H9 (cell line): ENCODE measurements at regions not wholly inside any gene's neighbourhood (a gene's known extent, or its start where the extent isn't known, plus 50 kb on each side); places are given as distances from the start of the nearest gene placed in this dataset.

ENCODE experiments used
- DNase-seq: peaks from one replicate; pipeline ENCODE4 v3.0.0-alpha.2; 2017
- H2AFZ ChIP-seq: one replicate; pipeline ENCODE4 v1.6.1; 2013; ENCODE audit warnings: mild to moderate bottlenecking, low read length, control low read depth, moderate library complexity
- H2AK5ac ChIP-seq: 2 replicates; pipeline ENCODE4 v1.6.1; 2013; ENCODE audit warnings: low read length, control low read depth, mixed read lengths; ENCODE audit not compliant: insufficient read length
- H2BK120ac ChIP-seq: one replicate; pipeline ENCODE4 v1.6.1; 2013; ENCODE audit warnings: low read depth, mild to moderate bottlenecking, low read length, control low read depth, inconsistent platforms; ENCODE audit not compliant: poor library complexity, severe bottlenecking
- H2BK12ac ChIP-seq: 2 replicates; pipeline ENCODE4 v1.6.1; 2013; ENCODE audit warnings: low read length, control low read depth, mixed read lengths, low read depth; ENCODE audit not compliant: insufficient read length
- H2BK15ac ChIP-seq: 2 replicates; pipeline ENCODE4 v1.6.1; 2013; ENCODE audit warnings: low read depth, low read length, control low read depth
- H2BK20ac ChIP-seq: one replicate; pipeline ENCODE4 v1.6.1; 2013; ENCODE audit warnings: low read depth, mild to moderate bottlenecking, low read length, control low read depth, inconsistent platforms; ENCODE audit not compliant: poor library complexity, severe bottlenecking
- H2BK5ac ChIP-seq: 2 replicates; pipeline ENCODE4 v1.6.1; 2013; ENCODE audit warnings: low read length, control low read depth, mixed read lengths; ENCODE audit not compliant: insufficient read length
- H3K14ac ChIP-seq: 2 replicates; pipeline ENCODE4 v1.6.1; 2013; ENCODE audit warnings: low read length, control low read depth; ENCODE audit not compliant: insufficient read depth
- H3K18ac ChIP-seq: 2 replicates; pipeline ENCODE4 v1.6.1; 2013; ENCODE audit warnings: low read depth, mild to moderate bottlenecking, mixed read lengths, low read length, control low read depth; ENCODE audit not compliant: insufficient read length
- H3K23ac ChIP-seq: 2 replicates; pipeline ENCODE4 v1.6.1; 2013; ENCODE audit warnings: low read length, control low read depth, mixed read lengths, low read depth; ENCODE audit not compliant: insufficient read length
- H3K23me2 ChIP-seq: 2 replicates; pipeline ENCODE4 v1.6.1; 2013; ENCODE audit warnings: low read depth, mild to moderate bottlenecking, mixed read lengths, low read length, control low read depth; ENCODE audit not compliant: insufficient read length, poor library complexity, severe bottlenecking
- H3K27ac ChIP-seq: 2 replicates; pipeline ENCODE4 v1.5.1; 2013; ENCODE audit warnings: low read length, control low read depth, mixed read lengths, low read depth; ENCODE audit not compliant: insufficient read length
- H3K27me3 ChIP-seq: 2 replicates; pipeline ENCODE4 v1.6.1; 2013; ENCODE audit warnings: low read length, control low read depth, inconsistent platforms; ENCODE audit not compliant: insufficient read depth
- H3K4ac ChIP-seq: 2 replicates; pipeline ENCODE4 v1.6.1; 2013; ENCODE audit warnings: low read depth, mild to moderate bottlenecking, control low read depth, inconsistent platforms, low read length, moderate library complexity
- H3K4me1 ChIP-seq: 2 replicates; pipeline ENCODE4 v1.6.1; 2013; ENCODE audit warnings: low read length, control low read depth, inconsistent platforms; ENCODE audit not compliant: insufficient read depth
- H3K4me2 ChIP-seq: 2 replicates; pipeline ENCODE4 v1.6.1; 2013; ENCODE audit warnings: low read length, control low read depth, mixed read lengths; ENCODE audit not compliant: insufficient read length, insufficient read depth
- H3K56ac ChIP-seq: 2 replicates; pipeline ENCODE4 v1.6.1; 2013; ENCODE audit warnings: low read depth, mild to moderate bottlenecking, mixed read lengths, low read length, control low read depth; ENCODE audit not compliant: insufficient read length
- H3K79me1 ChIP-seq: 2 replicates; pipeline ENCODE4 v1.6.1; 2013; ENCODE audit warnings: low read depth, mild to moderate bottlenecking, moderate library complexity, low read length, control low read depth, inconsistent platforms; ENCODE audit not compliant: insufficient read depth, poor library complexity, severe bottlenecking
- H3K79me2 ChIP-seq: 2 replicates; pipeline ENCODE4 v1.6.1; 2013; ENCODE audit warnings: low read length, control low read depth, inconsistent platforms; ENCODE audit not compliant: insufficient read depth
- H3K9ac ChIP-seq: 2 replicates; pipeline ENCODE4 v1.6.1; 2013; ENCODE audit warnings: low read length, control low read depth, mixed read lengths; ENCODE audit not compliant: insufficient read length; ENCODE audit errors: extremely low read depth
- H3K9me3 ChIP-seq: one replicate; pipeline ENCODE4 v1.6.1; 2013; ENCODE audit warnings: low read depth, low read length, inconsistent platforms; ENCODE audit not compliant: control insufficient read depth
- H3T11ph ChIP-seq: one replicate; pipeline ENCODE4 v1.6.1; 2013; ENCODE audit warnings: mild to moderate bottlenecking, low read length, control low read depth, inconsistent platforms
- H4K20me1 ChIP-seq: one replicate; pipeline ENCODE4 v1.6.1; 2013; ENCODE audit not compliant: control insufficient read depth, insufficient read length, insufficient read depth
- H4K5ac ChIP-seq: 2 replicates; pipeline ENCODE4 v1.6.1; 2013; ENCODE audit warnings: low read depth, mild to moderate bottlenecking, mixed read lengths, low read length, control low read depth; ENCODE audit not compliant: insufficient read length
- H4K8ac ChIP-seq: replicated peaks from 2 replicates; pipeline ENCODE4 v1.6.1; 2013; ENCODE audit warnings: low read length, control low read depth, mixed read lengths, low read depth; ENCODE audit not compliant: insufficient read length
- H4K91ac ChIP-seq: 2 replicates; pipeline ENCODE4 v1.6.1; 2013; ENCODE audit warnings: low read depth, mild to moderate bottlenecking, moderate library complexity, mixed read lengths, low read length, control low read depth; ENCODE audit not compliant: insufficient read length
- H3K27ac Mint-ChIP-seq, 3 experiments: 2 replicates in 2 of 3; 3 replicates in 1 of 3; pipeline ENCODE4 v1.8.0; 2020 to 2021; ENCODE audit warnings: mixed read lengths in 3 of 3, mild to moderate bottlenecking in 1 of 3, moderate library complexity in 1 of 3
- H3K27me3 Mint-ChIP-seq: 2 replicates; pipeline ENCODE4 v1.8.0; 2021; ENCODE audit warnings: low read depth, mild to moderate bottlenecking, moderate library complexity, mixed read lengths
- H3K36me3 Mint-ChIP-seq, 3 experiments: 2 replicates in 2 of 3; 3 replicates in 1 of 3; pipeline ENCODE4 v1.8.0; 2020 to 2021; ENCODE audit warnings: low read depth in 3 of 3, mixed read lengths in 3 of 3; ENCODE audit not compliant: insufficient read depth in 1 of 3
- H3K4me1 Mint-ChIP-seq, 2 experiments: 2 replicates each; pipeline ENCODE4 v1.8.0; 2020; ENCODE audit warnings: mixed read lengths in 2 of 2
- H3K4me3 Mint-ChIP-seq, 2 experiments: 2 replicates in 1 of 2; 3 replicates in 1 of 2; pipeline ENCODE4 v1.8.0; 2020 to 2021; ENCODE audit warnings: mild to moderate bottlenecking in 2 of 2, mixed read lengths in 2 of 2, moderate library complexity in 1 of 2
- H3K9me3 Mint-ChIP-seq, 2 experiments: 2 replicates in 1 of 2; 3 replicates in 1 of 2; pipeline ENCODE4 v1.8.0; 2020; ENCODE audit warnings: mild to moderate bottlenecking in 2 of 2, mixed read lengths in 2 of 2, moderate library complexity in 1 of 2
- WGBS: extraction: QIAGEN DNeasy Blood & Tissue Kit; methylation state at CpG from one replicate; pipeline ENCODE4 v1.1.7; 2013; ENCODE audit warnings: missing lambda C conversion rate, low lambda C conversion rate, mixed read lengths; ENCODE audit not compliant: insufficient read length; ENCODE audit errors: extremely low coverage; 5-methylcytosine and 5-hydroxymethylcytosine counted together
- TF ChIP-seq, protein P1 (sequence below): fragments of 200-600 bp; sonication (generic); conservative IDR thresholded peaks from 3 replicates; pipeline ENCODE4 v1.8.0; 2021; ENCODE audit warnings: antibody characterized with exemption, mild to moderate bottlenecking

DNA sequence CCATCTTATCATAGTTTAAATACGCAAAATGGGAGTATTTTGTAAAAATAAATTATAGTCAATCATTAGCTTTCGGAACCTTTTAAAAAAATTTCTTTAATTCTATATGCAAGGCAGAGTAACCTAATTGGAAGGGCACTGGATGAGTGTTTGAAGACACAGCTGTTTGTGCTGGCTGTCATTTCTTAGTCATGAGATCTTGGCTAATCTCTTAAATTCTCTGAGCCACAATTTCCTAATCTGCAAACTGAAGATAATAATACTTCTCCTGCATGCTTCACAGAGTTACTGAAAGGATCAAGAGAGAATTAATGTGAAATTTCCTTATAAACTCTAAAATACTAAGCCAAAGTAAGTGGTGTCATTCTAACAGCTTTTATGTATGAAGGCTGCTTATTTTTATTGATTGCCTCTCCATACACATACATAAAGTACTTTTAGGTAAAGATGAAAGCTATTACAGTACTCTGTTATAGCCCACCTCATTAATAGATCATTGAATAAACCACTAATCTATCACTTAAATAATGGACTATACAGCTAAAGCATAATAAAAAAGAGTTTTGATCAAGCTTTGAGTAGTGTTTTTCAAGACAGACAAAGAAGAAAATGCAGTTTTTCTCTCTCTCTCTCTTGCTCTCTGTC lies 383.7 kb upstream of the IRAK1BP1 start:
- H3K27ac ChIP-seq, result no peak overlapping the region
- no peak overlapping the region for H3K14ac ChIP-seq
- no peaks in the 10 kb centered on the region for H3K23me2 ChIP-seq
- H3K27me3 ChIP-seq, result no peaks in the 10 kb centered on the region
- Mint-ChIP-seq H3K36me3 (no peaks in the 10 kb centered on the region), H3K27me3 (no peaks in the 10 kb centered on the region), H3K4me1 (no peaks in the 10 kb centered on the region), H3K9me3 (no peaks in the 10 kb centered on the region; a peak in 1 of 5 replicates), H3K4me3 (no peak overlapping the region), H3K27ac (no peak overlapping the region)
- H4K5ac ChIP-seq, result no peak overlapping the region
- H2AFZ ChIP-seq, result no peak overlapping the region
- no peak overlapping the region for H2BK12ac ChIP-seq
- no peaks in the 10 kb centered on the region for H3K79me1 ChIP-seq
- no peak overlapping the region for H3K23ac ChIP-seq
- H3K4me1 ChIP-seq, result no peaks in the 10 kb centered on the region
- no peak overlapping the region for H3K4me2 ChIP-seq
- no peak overlapping the region for H2BK120ac ChIP-seq
- H3K79me2 ChIP-seq, result no peaks in the 10 kb centered on the region
- no peaks in the 10 kb centered on the region for H3K9me3 ChIP-seq
- no peak overlapping the region for H3T11ph ChIP-seq
- H3K18ac ChIP-seq, result no peak overlapping the region
- H2BK15ac ChIP-seq, result no peak overlapping the region
- no peak overlapping the region for H2AK5ac ChIP-seq
- no peak overlapping the region for H4K91ac ChIP-seq
- TF ChIP-seq, protein P1, sequence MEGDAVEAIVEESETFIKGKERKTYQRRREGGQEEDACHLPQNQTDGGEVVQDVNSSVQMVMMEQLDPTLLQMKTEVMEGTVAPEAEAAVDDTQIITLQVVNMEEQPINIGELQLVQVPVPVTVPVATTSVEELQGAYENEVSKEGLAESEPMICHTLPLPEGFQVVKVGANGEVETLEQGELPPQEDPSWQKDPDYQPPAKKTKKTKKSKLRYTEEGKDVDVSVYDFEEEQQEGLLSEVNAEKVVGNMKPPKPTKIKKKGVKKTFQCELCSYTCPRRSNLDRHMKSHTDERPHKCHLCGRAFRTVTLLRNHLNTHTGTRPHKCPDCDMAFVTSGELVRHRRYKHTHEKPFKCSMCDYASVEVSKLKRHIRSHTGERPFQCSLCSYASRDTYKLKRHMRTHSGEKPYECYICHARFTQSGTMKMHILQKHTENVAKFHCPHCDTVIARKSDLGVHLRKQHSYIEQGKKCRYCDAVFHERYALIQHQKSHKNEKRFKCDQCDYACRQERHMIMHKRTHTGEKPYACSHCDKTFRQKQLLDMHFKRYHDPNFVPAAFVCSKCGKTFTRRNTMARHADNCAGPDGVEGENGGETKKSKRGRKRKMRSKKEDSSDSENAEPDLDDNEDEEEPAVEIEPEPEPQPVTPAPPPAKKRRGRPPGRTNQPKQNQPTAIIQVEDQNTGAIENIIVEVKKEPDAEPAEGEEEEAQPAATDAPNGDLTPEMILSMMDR, result no peak
- H2BK20ac ChIP-seq, result no peak overlapping the region
- no peak overlapping the region for H2BK5ac ChIP-seq
- no CpG with 5 or more reads among the region's 2 CpGs for WGBS
- H3K9ac ChIP-seq, result no peak overlapping the region
- H4K8ac ChIP-seq, result no peak overlapping the region
- no peak overlapping the region for H3K4ac ChIP-seq
- DNase-seq, result no peak
- no peaks in the 10 kb centered on the region for H4K20me1 ChIP-seq
- H3K56ac ChIP-seq, result no peak overlapping the region
